A549 (cell line): ENCODE measurements at regions not wholly inside any gene's neighbourhood (a gene's known extent, or its start where the extent isn't known, plus 50 kb on each side); places are given as distances from the start of the nearest gene placed in this dataset.

ENCODE experiments used
- ATAC-seq, 2 experiments: fragments of 200-7000 bp in 1 of 2; fragments of >200 bp in 1 of 2; cut with Nextera tagmentation in 1 of 2; cut with Tn5 transposase in 1 of 2; 3 replicates each; pipeline versions ENCODE4 v1.8.0 to v1.9.1; 2018 to 2020; ENCODE audit warnings: mild to moderate bottlenecking in 1 of 2, moderate library complexity in 1 of 2
- CTCF ChIA-PET: fragments of 300-600 bp; sonication (Branson Sonifier 250); formaldehyde crosslinking; extraction: SDS; loops from one replicate; lab custom pipeline; 2021; ENCODE audit warnings: antibody characterized with exemption, inconsistent platforms; lab: Yijun Ruan, JAX
- POLR2A ChIA-PET: fragments of 350-600 bp; formaldehyde crosslinking; extraction: SDS; loops from one replicate; lab custom pipeline; 2021; ENCODE audit warnings: antibody characterized with exemption, inconsistent platforms; lab: Yijun Ruan, JAX
- DNase-seq, 2 experiments: peaks; one replicate each; pipeline versions ENCODE4 v3.0.0 to v3.0.0-alpha.2; 2011 to 2016; ENCODE audit warnings: low read depth in 1 of 2, low spot score in 1 of 2
- FAIRE-seq: peaks from 2 replicates; lab custom pipeline; 2011; peaks lifted over from hg19 to GRCh38; lab: Jason Lieb, UNC
- H3K27ac ChIP-seq, 2 experiments: fragments of >200 bp; sonication (Bioruptor Twin); formaldehyde crosslinking; 3 replicates each; pipeline ENCODE4 v1.5.1; 2016 to 2017
- H3K4me1 ChIP-seq: fragments of >200 bp; sonication (Bioruptor Twin); formaldehyde crosslinking; 3 replicates; pipeline ENCODE4 v1.6.1; 2016
- H3K4me2 ChIP-seq: fragments of >200 bp; sonication (Bioruptor Twin); formaldehyde crosslinking; 3 replicates; pipeline ENCODE4 v1.6.1; 2016
- H3K4me3 ChIP-seq: fragments of >200 bp; sonication (Bioruptor Twin); formaldehyde crosslinking; 3 replicates; pipeline ENCODE4 v1.5.1; 2016
- H3K9me3 ChIP-seq: fragments of >200 bp; sonication (Bioruptor Twin); formaldehyde crosslinking; 3 replicates; pipeline ENCODE4 v1.6.1; 2016
- BHLHE40 ChIP-seq: IDR thresholded peaks from 2 replicates; pipeline ENCODE4 v1.6.1; 2012; ENCODE audit warnings: low read depth, low read length, inconsistent platforms
- CEBPB ChIP-seq, 2 experiments: fragments of >200 bp in 1 of 2; sonication (Bioruptor Twin) in 1 of 2; formaldehyde crosslinking in 1 of 2; IDR thresholded peaks; 2 replicates each; pipeline ENCODE4 v1.6.1; 2012 to 2016
- EHF ChIP-seq: fragments of 250-450 bp; sonication (Bioruptor Pico); IDR thresholded peaks from 2 replicates; pipeline ENCODE4 v1.5.0; 2020; ENCODE audit warnings: mild to moderate bottlenecking
- EP300 ChIP-seq, 2 experiments: fragments of >200 bp; sonication (Bioruptor Twin); formaldehyde crosslinking; IDR thresholded peaks; 2 replicates in 1 of 2; 3 replicates in 1 of 2; pipeline ENCODE4 v1.6.1; 2016 to 2017
- FOSL2 ChIP-seq, 2 experiments: fragments of 450-650 bp in 1 of 2; fragments of >200 bp in 1 of 2; sonication (Bioruptor Twin) in 1 of 2; formaldehyde crosslinking; IDR thresholded peaks; 2 replicates each; pipeline versions ENCODE4 v1.5.0 to v1.6.1; 2016 to 2020; ENCODE audit warnings: mild to moderate bottlenecking in 1 of 2, moderate library complexity in 1 of 2
- KDM1A ChIP-seq: fragments of 200-600 bp; sonication (generic); IDR thresholded peaks from 2 replicates; pipeline ENCODE4 v1.6.1; 2016; ENCODE audit warnings: low read depth, mild to moderate bottlenecking
- KDM5A ChIP-seq: fragments of 200-600 bp; sonication (generic); IDR thresholded peaks from 2 replicates; pipeline ENCODE4 v1.6.1; 2016; ENCODE audit warnings: antibody characterized with exemption, mild to moderate bottlenecking
- MAZ ChIP-seq: fragments of 150-350 bp; IDR thresholded peaks from 2 replicates; pipeline ENCODE4 v1.6.1; 2014; ENCODE audit warnings: antibody characterized with exemption, low read depth, low read length, borderline replicate concordance
- NPAS2 ChIP-seq: fragments of 250-450 bp; sonication (Bioruptor Pico); IDR thresholded peaks from 2 replicates; pipeline ENCODE4 v1.8.0; 2022; ENCODE audit warnings: mild to moderate bottlenecking, moderate library complexity, borderline replicate concordance
- NR3C1 ChIP-seq: fragments of >200 bp; sonication (Bioruptor Twin); formaldehyde crosslinking; IDR thresholded peaks from 3 replicates; pipeline ENCODE4 v1.6.1; 2017
- RAD21 ChIP-seq, 2 experiments: fragments of >200 bp in 1 of 2; sonication (Bioruptor Twin) in 1 of 2; formaldehyde crosslinking in 1 of 2; IDR thresholded peaks in 1 of 2; conservative IDR thresholded peaks in 1 of 2; 2 replicates in 1 of 2; 3 replicates in 1 of 2; pipeline ENCODE4 v1.6.1; 2012 to 2018; ENCODE audit warnings: inconsistent platforms in 1 of 2
- RCOR1 ChIP-seq: fragments of 150-350 bp; IDR thresholded peaks from 2 replicates; pipeline ENCODE4 v1.6.1; 2014; ENCODE audit warnings: antibody characterized with exemption, low read length, low read depth
- RNF2 ChIP-seq: fragments of 200-600 bp; sonication (generic); IDR thresholded peaks from 2 replicates; pipeline ENCODE4 v1.6.1; 2016; ENCODE audit warnings: low read depth, mild to moderate bottlenecking, antibody characterized with exemption, moderate library complexity, borderline replicate concordance
- ZNF302 ChIP-seq: fragments of 250-450 bp; sonication (Bioruptor Pico); IDR thresholded peaks from 2 replicates; pipeline ENCODE4 v1.9.0; 2021; ENCODE audit warnings: inconsistent platforms, mild to moderate bottlenecking, moderate library complexity
- WGBS: methylation state at CpG from one replicate; pipeline ENCODE4 v1.1.6; 2017; ENCODE audit errors: missing lambda C conversion rate; 5-methylcytosine and 5-hydroxymethylcytosine counted together
- TF ChIP-seq, protein P1 (sequence below): fragments of 250-450 bp; sonication (Bioruptor Pico); IDR thresholded peaks from 2 replicates; pipeline ENCODE4 v1.5.0; 2021; ENCODE audit warnings: mild to moderate bottlenecking, moderate library complexity, borderline replicate concordance
- TF ChIP-seq, protein P2 (sequence below): IDR thresholded peaks from 2 replicates; pipeline ENCODE4 v1.6.1; 2012; ENCODE audit warnings: low read depth, borderline replicate concordance
- TF ChIP-seq, protein P3 (sequence below): IDR thresholded peaks from 2 replicates; pipeline ENCODE4 v1.6.1; 2012
- TF ChIP-seq, protein P4 (sequence below): fragments of 150-350 bp; IDR thresholded peaks from 2 replicates; pipeline ENCODE4 v1.6.1; 2014; ENCODE audit warnings: low read depth, mild to moderate bottlenecking, low read length
- TF ChIP-seq, protein P5 (sequence below): IDR thresholded peaks from 2 replicates; pipeline ENCODE4 v1.6.1; 2012
- TF ChIP-seq, protein P6 (sequence below): fragments of >200 bp; sonication (Bioruptor Twin); formaldehyde crosslinking; IDR thresholded peaks from 3 replicates; pipeline ENCODE4 v1.6.1; 2016
- TF ChIP-seq, protein P7 (sequence below): fragments of 200-600 bp; sonication (generic); IDR thresholded peaks from 2 replicates; pipeline ENCODE4 v1.6.1; 2016; ENCODE audit warnings: antibody characterized with exemption, mild to moderate bottlenecking, moderate library complexity
- TF ChIP-seq, protein P8 (sequence below): fragments of 250-450 bp; sonication (Bioruptor Pico); IDR thresholded peaks from 2 replicates; pipeline ENCODE4 v1.5.0; 2020; ENCODE audit warnings: low read depth, mild to moderate bottlenecking, moderate library complexity

DNA sequence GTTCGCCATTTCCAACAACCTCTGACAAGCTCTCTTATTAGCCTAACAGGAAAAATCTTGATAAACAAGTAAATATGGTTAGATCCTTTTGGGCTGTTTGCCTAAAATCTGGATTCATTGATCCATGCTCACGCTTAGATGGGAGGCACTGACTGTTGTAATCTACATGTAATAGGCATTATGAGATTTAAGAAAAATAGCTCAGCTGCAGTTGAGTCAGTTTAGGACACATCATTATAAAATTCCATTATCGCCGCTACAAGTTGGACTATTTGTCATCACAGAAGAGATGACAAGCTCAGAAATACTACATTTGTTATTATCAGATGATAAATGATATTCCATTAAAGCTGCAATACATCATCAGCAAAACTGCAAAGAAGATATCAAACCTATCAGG is 524.0 kb downstream of the TOX3 start:
- H3K4me3 ChIP-seq = no peak overlapping the region
- H3K4me2 ChIP-seq = no peak overlapping the region
- POLR2A ChIA-PET = no interaction called here
- no peaks in the 10 kb centered on the region for H3K9me3 ChIP-seq
- CTCF ChIA-PET = no interaction called here
- ATAC-seq (no peak), DNase-seq (no peak), FAIRE-seq (no peak)
- H3K4me1 ChIP-seq = no peaks in the 10 kb centered on the region
- H3K27ac ChIP-seq = no peak overlapping the region
- WGBS = 42% methylated on average over 4 of the region's 4 CpGs
- TF ChIP-seq, protein P1, sequence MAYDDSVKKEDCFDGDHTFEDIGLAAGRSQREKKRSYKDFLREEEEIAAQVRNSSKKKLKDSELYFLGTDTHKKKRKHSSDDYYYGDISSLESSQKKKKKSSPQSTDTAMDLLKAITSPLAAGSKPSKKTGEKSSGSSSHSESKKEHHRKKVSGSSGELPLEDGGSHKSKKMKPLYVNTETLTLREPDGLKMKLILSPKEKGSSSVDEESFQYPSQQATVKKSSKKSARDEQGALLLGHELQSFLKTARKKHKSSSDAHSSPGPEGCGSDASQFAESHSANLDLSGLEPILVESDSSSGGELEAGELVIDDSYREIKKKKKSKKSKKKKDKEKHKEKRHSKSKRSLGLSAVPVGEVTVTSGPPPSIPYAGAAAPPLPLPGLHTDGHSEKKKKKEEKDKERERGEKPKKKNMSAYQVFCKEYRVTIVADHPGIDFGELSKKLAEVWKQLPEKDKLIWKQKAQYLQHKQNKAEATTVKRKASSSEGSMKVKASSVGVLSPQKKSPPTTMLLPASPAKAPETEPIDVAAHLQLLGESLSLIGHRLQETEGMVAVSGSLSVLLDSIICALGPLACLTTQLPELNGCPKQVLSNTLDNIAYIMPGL (CRISPR knock-in tag) = no peak
- TF ChIP-seq ZNF302 = no peak
- no peak for TF ChIP-seq KDM1A
- TF ChIP-seq, protein P2, sequence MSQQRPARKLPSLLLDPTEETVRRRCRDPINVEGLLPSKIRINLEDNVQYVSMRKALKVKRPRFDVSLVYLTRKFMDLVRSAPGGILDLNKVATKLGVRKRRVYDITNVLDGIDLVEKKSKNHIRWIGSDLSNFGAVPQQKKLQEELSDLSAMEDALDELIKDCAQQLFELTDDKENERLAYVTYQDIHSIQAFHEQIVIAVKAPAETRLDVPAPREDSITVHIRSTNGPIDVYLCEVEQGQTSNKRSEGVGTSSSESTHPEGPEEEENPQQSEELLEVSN = no peak

DNA sequence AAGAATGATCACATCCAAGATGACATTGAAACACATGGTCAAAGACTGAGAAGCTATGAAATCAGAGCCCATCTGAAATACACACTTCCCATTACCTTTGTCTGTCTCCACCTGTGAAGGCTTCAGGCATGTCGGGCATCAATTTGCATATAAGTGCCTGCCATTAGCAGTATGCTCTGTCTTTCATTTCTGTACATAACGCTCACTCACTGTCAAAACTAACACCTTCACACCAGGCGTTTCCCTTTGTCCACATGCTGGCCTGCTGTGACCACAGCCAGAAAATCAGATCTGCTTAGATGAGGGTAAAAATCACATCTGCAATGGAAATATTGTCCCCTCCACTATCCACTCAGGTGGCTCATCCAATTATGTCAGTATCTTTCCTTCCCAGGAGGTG is 524.8 kb downstream of the TOX3 start:
- TF ChIP-seq, protein P3, sequence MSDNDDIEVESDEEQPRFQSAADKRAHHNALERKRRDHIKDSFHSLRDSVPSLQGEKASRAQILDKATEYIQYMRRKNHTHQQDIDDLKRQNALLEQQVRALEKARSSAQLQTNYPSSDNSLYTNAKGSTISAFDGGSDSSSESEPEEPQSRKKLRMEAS = no peak
- no peak for TF ChIP-seq EP300 (IDR thresholded peaks at IDR 0.05)
- TF ChIP-seq NPAS2 (CRISPR knock-in tag) = no peak
- TF ChIP-seq RCOR1 = no peak
- no peak for TF ChIP-seq NR3C1
- TF ChIP-seq CEBPB (IDR thresholded peaks at IDR 0.05) = no peak
- TF ChIP-seq, protein P4, sequence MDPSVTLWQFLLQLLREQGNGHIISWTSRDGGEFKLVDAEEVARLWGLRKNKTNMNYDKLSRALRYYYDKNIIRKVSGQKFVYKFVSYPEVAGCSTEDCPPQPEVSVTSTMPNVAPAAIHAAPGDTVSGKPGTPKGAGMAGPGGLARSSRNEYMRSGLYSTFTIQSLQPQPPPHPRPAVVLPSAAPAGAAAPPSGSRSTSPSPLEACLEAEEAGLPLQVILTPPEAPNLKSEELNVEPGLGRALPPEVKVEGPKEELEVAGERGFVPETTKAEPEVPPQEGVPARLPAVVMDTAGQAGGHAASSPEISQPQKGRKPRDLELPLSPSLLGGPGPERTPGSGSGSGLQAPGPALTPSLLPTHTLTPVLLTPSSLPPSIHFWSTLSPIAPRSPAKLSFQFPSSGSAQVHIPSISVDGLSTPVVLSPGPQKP = no peak
- TF ChIP-seq, protein P5, sequence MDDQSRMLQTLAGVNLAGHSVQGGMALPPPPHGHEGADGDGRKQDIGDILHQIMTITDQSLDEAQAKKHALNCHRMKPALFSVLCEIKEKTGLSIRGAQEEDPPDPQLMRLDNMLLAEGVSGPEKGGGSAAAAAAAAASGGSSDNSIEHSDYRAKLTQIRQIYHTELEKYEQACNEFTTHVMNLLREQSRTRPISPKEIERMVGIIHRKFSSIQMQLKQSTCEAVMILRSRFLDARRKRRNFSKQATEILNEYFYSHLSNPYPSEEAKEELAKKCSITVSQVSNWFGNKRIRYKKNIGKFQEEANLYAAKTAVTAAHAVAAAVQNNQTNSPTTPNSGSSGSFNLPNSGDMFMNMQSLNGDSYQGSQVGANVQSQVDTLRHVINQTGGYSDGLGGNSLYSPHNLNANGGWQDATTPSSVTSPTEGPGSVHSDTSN = no peak
- TF ChIP-seq RNF2 = no peak
- TF ChIP-seq, protein P6, sequence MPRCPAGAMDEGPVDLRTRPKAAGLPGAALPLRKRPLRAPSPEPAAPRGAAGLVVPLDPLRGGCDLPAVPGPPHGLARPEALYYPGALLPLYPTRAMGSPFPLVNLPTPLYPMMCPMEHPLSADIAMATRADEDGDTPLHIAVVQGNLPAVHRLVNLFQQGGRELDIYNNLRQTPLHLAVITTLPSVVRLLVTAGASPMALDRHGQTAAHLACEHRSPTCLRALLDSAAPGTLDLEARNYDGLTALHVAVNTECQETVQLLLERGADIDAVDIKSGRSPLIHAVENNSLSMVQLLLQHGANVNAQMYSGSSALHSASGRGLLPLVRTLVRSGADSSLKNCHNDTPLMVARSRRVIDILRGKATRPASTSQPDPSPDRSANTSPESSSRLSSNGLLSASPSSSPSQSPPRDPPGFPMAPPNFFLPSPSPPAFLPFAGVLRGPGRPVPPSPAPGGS = no peak
- TF ChIP-seq, protein P7, sequence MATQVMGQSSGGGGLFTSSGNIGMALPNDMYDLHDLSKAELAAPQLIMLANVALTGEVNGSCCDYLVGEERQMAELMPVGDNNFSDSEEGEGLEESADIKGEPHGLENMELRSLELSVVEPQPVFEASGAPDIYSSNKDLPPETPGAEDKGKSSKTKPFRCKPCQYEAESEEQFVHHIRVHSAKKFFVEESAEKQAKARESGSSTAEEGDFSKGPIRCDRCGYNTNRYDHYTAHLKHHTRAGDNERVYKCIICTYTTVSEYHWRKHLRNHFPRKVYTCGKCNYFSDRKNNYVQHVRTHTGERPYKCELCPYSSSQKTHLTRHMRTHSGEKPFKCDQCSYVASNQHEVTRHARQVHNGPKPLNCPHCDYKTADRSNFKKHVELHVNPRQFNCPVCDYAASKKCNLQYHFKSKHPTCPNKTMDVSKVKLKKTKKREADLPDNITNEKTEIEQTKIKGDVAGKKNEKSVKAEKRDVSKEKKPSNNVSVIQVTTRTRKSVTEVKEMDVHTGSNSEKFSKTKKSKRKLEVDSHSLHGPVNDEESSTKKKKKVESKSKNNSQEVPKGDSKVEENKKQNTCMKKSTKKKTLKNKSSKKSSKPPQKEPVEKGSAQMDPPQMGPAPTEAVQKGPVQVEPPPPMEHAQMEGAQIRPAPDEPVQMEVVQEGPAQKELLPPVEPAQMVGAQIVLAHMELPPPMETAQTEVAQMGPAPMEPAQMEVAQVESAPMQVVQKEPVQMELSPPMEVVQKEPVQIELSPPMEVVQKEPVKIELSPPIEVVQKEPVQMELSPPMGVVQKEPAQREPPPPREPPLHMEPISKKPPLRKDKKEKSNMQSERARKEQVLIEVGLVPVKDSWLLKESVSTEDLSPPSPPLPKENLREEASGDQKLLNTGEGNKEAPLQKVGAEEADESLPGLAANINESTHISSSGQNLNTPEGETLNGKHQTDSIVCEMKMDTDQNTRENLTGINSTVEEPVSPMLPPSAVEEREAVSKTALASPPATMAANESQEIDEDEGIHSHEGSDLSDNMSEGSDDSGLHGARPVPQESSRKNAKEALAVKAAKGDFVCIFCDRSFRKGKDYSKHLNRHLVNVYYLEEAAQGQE = no peak
- TF ChIP-seq, protein P8, sequence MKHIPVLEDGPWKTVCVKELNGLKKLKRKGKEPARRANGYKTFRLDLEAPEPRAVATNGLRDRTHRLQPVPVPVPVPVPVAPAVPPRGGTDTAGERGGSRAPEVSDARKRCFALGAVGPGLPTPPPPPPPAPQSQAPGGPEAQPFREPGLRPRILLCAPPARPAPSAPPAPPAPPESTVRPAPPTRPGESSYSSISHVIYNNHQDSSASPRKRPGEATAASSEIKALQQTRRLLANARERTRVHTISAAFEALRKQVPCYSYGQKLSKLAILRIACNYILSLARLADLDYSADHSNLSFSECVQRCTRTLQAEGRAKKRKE (CRISPR knock-in tag) = no peak
- TF ChIP-seq FOSL2 (IDR thresholded peaks at IDR 0.05) = no peak
- TF ChIP-seq FOSL2 (CRISPR knock-in tag; IDR thresholded peaks at IDR 0.05) = no peak
- TF ChIP-seq BHLHE40 = no peak
- no peak for TF ChIP-seq MAZ
- TF ChIP-seq, protein P1 (CRISPR knock-in tag) = no peak
- TF ChIP-seq RAD21 (conservative IDR thresholded peaks at IDR 0.05 in 1 of 2, IDR thresholded peaks at IDR 0.05 in 1 of 2) = no peak
- TF ChIP-seq EHF (CRISPR knock-in tag) = no peak
- no peak for TF ChIP-seq KDM5A
- WGBS = 0% methylated on average over 3 of the region's 3 CpGs
- Histone ChIP-seq H3K9me3 (no peaks in the 10 kb centered on the region), H3K4me3 (no peak overlapping the region), H3K4me2 (no peak overlapping the region), H3K4me1 (no peaks in the 10 kb centered on the region), H3K27ac (no peak overlapping the region)
- no peak for FAIRE-seq
- no peak for DNase-seq
- CTCF ChIA-PET = no interaction called here
- ATAC-seq = no peak
- POLR2A ChIA-PET = no interaction called here
